ENCODE measurements at regions not wholly inside any gene's neighbourhood (a gene's known extent, or its start where the extent isn't known, plus 50 kb on each side); places are given as distances from the start of the nearest gene placed in this dataset.

DNA sequence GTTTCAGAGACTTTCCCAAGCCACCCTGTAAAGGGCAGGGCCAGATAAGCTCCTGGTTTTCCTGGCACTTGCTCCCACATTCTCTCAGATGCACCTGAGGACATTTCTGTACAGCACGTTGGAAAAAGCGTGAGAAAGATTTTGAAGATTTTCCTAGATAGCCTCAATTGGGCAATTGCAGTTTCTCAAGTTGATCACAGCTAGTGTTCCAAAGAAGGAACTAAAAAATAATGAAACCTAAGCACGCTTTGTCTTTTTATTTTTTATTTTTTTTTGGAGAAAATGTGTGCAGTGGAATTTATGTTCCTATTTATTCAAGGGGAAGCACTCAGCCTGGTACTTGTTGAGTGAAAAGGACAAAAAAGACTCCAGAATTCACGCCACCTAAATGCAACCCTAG, 429.1 kb downstream of the RNF144A start:
- Histone ChIP-seq H4K20me1 (replicated peaks; ENCODE audit: control insufficient read depth, insufficient read depth, low read length) (no peaks in the 10 kb centered on the region), H3K4me3 (no peak overlapping the region), H3K27me3 (ENCODE audit: control insufficient read depth in 2 of 2, insufficient read depth in 2 of 2, low read length in 2 of 2) (peaks cover 0 to 4% of the 10 kb centered on the region in 2 experiments; a peak in 1 of 5 replicates), H3K4me2 (ENCODE audit: insufficient read depth, low read length) (no peak overlapping the region), H3K36me3 (ENCODE audit: control insufficient read depth, insufficient read depth, low read length) (no peaks in the 10 kb centered on the region), H3K27ac (ENCODE audit: extremely low read depth, low read depth, low read length) (no peak overlapping the region), H3K9ac (ENCODE audit: insufficient read depth in 1 of 2, low read depth in 2 of 2, low read length in 2 of 2) (no peak overlapping the region), H2AFZ (ENCODE audit: low read depth, low read length) (no peak overlapping the region), H3K4me1 (replicated peaks in 1 of 2; ENCODE audit: control insufficient read depth in 2 of 2, insufficient read depth in 2 of 2, low read length in 2 of 2) (no peaks in the 10 kb centered on the region), H3K79me2 (ENCODE audit: control insufficient read depth, insufficient read depth, low read length) (no peaks in the 10 kb centered on the region), H3K9me3 (replicated peaks; ENCODE audit: control insufficient read depth, insufficient read depth, low read depth, low read length) (no peaks in the 10 kb centered on the region), H3K9me1 (ENCODE audit: control insufficient read depth, insufficient read depth, low read length) (no peaks in the 10 kb centered on the region)
- ChIA-PET CTCF (ENCODE audit: low intra/inter-chr PET ratio) (no interaction called here), POLR2A (interaction anchor here (1.3 kb wide), 1 partner anchor 27 kb away, joined by 4 read pairs; no protein-coding TSS in a partner anchor)
- intact Hi-C loops (cut with micrococcal nuclease) (no loop called here), in situ Hi-C loops (cut with MboI) (no loop called here)
- ATAC-seq = no peak
- TF ChIP-seq TAF7 (tag; IDR thresholded peaks at IDR 0.05) = no peak
- no peak for TF ChIP-seq DDX20 (tag; IDR thresholded peaks at IDR 0.05; ENCODE audit: low read depth)
- TF ChIP-seq, protein P1, sequence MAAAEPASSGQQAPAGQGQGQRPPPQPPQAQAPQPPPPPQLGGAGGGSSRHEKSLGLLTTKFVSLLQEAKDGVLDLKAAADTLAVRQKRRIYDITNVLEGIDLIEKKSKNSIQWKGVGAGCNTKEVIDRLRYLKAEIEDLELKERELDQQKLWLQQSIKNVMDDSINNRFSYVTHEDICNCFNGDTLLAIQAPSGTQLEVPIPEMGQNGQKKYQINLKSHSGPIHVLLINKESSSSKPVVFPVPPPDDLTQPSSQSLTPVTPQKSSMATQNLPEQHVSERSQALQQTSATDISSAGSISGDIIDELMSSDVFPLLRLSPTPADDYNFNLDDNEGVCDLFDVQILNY (CRISPR knock-in tag; IDR thresholded peaks at IDR 0.05) = no peak
- TF ChIP-seq CBX3 (IDR thresholded peaks at IDR 0.05; ENCODE audit: borderline replicate concordance in 1 of 2, low read length in 2 of 2) = no peak
- TF ChIP-seq BCL6 (CRISPR knock-in tag; IDR thresholded peaks at IDR 0.05) = no peak
- TF ChIP-seq EP300 (IDR thresholded peaks at IDR 0.05; ENCODE audit: low read length) = no peak
- no peak for TF ChIP-seq ESRRA (IDR thresholded peaks at IDR 0.05; ENCODE audit: borderline replicate concordance, low read depth)
- TF ChIP-seq, protein P2, sequence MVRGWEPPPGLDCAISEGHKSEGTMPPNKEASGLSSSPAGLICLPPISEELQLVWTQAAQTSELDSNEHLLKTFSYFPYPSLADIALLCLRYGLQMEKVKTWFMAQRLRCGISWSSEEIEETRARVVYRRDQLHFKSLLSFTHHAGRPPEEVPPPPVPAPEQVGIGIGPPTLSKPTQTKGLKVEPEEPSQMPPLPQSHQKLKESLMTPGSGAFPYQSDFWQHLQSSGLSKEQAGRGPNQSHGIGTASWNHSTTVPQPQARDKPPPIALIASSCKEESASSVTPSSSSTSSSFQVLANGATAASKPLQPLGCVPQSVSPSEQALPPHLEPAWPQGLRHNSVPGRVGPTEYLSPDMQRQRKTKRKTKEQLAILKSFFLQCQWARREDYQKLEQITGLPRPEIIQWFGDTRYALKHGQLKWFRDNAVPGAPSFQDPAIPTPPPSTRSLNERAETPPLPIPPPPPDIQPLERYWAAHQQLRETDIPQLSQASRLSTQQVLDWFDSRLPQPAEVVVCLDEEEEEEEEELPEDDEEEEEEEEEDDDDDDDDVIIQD (CRISPR knock-in tag; IDR thresholded peaks at IDR 0.05) = no peak
- no peak for TF ChIP-seq MTA2 (IDR thresholded peaks at IDR 0.05; ENCODE audit: low read depth)
- TF ChIP-seq NBN (IDR thresholded peaks at IDR 0.05; ENCODE audit: low read depth) = no peak
- TF ChIP-seq ZC3H4 (CRISPR knock-in tag; IDR thresholded peaks at IDR 0.05; ENCODE audit: borderline replicate concordance) = no peak
- TF ChIP-seq, protein P3, sequence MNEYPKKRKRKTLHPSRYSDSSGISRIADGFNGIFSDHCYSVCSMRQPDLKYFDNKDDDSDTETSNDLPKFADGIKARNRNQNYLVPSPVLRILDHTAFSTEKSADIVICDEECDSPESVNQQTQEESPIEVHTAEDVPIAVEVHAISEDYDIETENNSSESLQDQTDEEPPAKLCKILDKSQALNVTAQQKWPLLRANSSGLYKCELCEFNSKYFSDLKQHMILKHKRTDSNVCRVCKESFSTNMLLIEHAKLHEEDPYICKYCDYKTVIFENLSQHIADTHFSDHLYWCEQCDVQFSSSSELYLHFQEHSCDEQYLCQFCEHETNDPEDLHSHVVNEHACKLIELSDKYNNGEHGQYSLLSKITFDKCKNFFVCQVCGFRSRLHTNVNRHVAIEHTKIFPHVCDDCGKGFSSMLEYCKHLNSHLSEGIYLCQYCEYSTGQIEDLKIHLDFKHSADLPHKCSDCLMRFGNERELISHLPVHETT (CRISPR knock-in tag; conservative IDR thresholded peaks at IDR 0.05 in 1 of 2, IDR thresholded peaks at IDR 0.05 in 1 of 2) = no peak
- TF ChIP-seq MEF2D (tag; conservative IDR thresholded peaks at IDR 0.05; ENCODE audit: low read depth) = no peak
- TF ChIP-seq, protein P4, sequence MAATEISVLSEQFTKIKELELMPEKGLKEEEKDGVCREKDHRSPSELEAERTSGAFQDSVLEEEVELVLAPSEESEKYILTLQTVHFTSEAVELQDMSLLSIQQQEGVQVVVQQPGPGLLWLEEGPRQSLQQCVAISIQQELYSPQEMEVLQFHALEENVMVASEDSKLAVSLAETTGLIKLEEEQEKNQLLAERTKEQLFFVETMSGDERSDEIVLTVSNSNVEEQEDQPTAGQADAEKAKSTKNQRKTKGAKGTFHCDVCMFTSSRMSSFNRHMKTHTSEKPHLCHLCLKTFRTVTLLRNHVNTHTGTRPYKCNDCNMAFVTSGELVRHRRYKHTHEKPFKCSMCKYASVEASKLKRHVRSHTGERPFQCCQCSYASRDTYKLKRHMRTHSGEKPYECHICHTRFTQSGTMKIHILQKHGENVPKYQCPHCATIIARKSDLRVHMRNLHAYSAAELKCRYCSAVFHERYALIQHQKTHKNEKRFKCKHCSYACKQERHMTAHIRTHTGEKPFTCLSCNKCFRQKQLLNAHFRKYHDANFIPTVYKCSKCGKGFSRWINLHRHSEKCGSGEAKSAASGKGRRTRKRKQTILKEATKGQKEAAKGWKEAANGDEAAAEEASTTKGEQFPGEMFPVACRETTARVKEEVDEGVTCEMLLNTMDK (IDR thresholded peaks at IDR 0.05; ENCODE audit: borderline replicate concordance, insufficient read depth, low read depth, low read length, poor library complexity, severe bottlenecking) = no peak
- TF ChIP-seq KDM1A (IDR thresholded peaks at IDR 0.05) = no peak
- TF ChIP-seq POLR3G (IDR thresholded peaks at IDR 0.05; ENCODE audit: extremely low read depth, insufficient read length, insufficient replicate concordance) = no peak
- no peak for DNase-seq (ENCODE audit: extremely low read depth in 1 of 4, low spot score in 3 of 4)
- BruUV-seq (replicated peaks) = no TSS peak
- WGBS (ENCODE audit: insufficient coverage, low coverage, missing lambda C conversion rate) = 0% methylated on average over 4 of the region's 4 CpGs
- FAIRE-seq = no peak

Measured in K562 (cell line).